SIG-M5 treated with dmso at 0.1 percent for 504 hours (cell line): ENCODE measurements at regions not wholly inside any gene's neighbourhood (a gene's known extent, or its start where the extent isn't known, plus 50 kb on each side); places are given as distances from the start of the nearest gene placed in this dataset.
"Not testable (repeated sequence)": the region's sequence is repeated elsewhere in the genome, so short reads cannot be mapped to it uniquely, and the experiment has no call there.

Experiments used
- DNase-seq: peaks from one replicate; lab custom pipeline; 2025; ENCODE audit not compliant: unreplicated experiment; lab: John Stamatoyannopoulos, UW

GRCh38 chr2:142581491-142581890 lies 296.0 kb upstream of the KYNU start:
- no peak for DNase-seq

- no peak for DNase-seq
Measured at GRCh38 chr2:142580691-142581090, 296.8 kb upstream of the KYNU start.

DNA sequence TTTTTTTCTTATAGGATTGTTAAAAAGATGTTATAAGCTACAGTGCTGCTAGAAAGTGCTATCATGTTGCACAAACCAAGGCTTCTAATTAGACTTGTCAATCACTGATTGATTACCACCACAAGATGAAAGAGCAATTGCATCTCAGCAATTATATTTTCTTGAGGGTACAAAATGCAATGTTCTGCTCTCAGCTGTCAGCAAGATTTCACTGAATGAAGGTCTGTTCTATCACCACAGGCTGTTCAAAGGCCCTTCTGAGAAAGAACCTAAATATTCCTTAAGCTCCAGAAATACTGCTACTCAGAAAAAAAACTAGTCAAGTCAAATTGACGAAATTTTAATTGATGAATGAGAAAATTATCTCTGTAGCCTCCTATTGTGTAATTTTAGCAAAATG lies 301.9 kb upstream of the KYNU start:
- DNase-seq = no peak

- DNase-seq = no peak
Measured at GRCh38 chr2:142574388-142574787, 303.1 kb upstream of the KYNU start.

GRCh38 chr2:142572346-142573132 lies 304.9 kb upstream of the KYNU start:
- DNase-seq = no peak

GRCh38 chr2:142571934-142572333 lies 305.5 kb upstream of the KYNU start:
- DNase-seq = no peak

GRCh38 chr2:142562900-142563299 lies 314.6 kb upstream of the KYNU start:
- no peak for DNase-seq

DNA sequence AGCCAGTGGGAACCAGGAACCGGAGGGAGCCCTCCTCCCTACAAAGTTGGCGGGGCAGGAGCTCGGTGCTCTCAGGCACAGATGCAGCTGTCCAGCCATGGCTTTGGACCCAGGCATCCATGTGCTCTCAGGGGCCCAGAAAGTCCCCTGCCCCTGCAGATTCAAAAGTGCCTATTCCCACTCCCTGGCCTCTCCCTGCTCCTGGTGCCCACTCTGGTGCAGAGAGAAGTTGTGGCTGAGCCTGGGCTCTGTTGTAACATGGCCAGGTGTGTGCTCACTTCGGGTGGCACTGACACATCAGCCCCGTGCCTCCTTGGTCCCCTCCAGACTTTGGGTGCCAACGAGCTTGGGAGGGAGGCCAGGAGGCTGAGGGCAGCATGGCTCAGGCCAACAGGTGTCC lies 315.8 kb upstream of the KYNU start:
- no peak for DNase-seq

GRCh38 chr2:142557391-142557790 lies 320.1 kb upstream of the KYNU start:
- DNase-seq = no peak

- not testable (repeated sequence) for DNase-seq
Measured at GRCh38 chr2:142545999-142546398, 331.5 kb upstream of the KYNU start.

- DNase-seq = no peak
Measured at GRCh38 chr2:142545036-142545435, 332.4 kb upstream of the KYNU start.

GRCh38 chr2:142544173-142544572 lies 333.3 kb upstream of the KYNU start:
- no peak for DNase-seq

- DNase-seq = no peak
Measured at GRCh38 chr2:142542431-142542910, 335.0 kb upstream of the KYNU start.

GRCh38 chr2:142536966-142537365 lies 340.5 kb upstream of the KYNU start:
- no peak for DNase-seq

- no peak for DNase-seq
Measured at GRCh38 chr2:142536492-142536891, 341.0 kb upstream of the KYNU start.

- no peak for DNase-seq
Measured at GRCh38 chr2:142535311-142535710, 342.2 kb upstream of the KYNU start.

GRCh38 chr2:142533177-142533576 lies 344.3 kb upstream of the KYNU start:
- DNase-seq = peak; percentile 3

DNA sequence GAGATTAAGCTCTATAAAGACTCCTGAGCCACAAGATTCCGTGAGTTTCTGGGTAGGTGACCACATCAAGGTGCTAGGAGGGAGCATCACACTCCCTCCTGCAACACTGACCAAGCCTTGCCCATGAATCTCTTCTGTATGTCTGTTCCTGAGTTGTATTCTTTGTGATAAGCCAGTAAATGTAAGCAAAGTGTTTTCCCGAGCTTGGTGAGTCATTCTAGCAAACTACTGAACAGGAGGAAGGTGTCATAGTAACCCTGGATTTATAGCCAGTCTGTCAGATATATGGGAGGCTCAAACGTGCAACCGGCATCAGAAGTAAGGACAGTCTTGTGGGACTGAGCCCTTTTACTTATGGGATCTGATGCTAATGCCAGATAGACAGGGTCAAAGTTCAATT lies 346.1 kb upstream of the KYNU start:
- DNase-seq = no peak

- DNase-seq = no peak
Measured at GRCh38 chr2:142525720-142526119, 351.7 kb upstream of the KYNU start.

GRCh38 chr2:142521492-142521891 lies 356.0 kb upstream of the KYNU start:
- no peak for DNase-seq

- DNase-seq = no peak
Measured at GRCh38 chr2:142515493-142515892, 362.0 kb upstream of the KYNU start.

- no peak for DNase-seq
Measured at GRCh38 chr2:142509401-142509800, 368.1 kb upstream of the KYNU start.

GRCh38 chr2:142504754-142505153 lies 372.7 kb upstream of the KYNU start:
- no peak for DNase-seq
